Progenitor cell of endocrine pancreas (in vitro differentiated cells): ENCODE measurements at regions not wholly inside any gene's neighbourhood (a gene's known extent, or its start where the extent isn't known, plus 50 kb on each side); places are given as distances from the start of the nearest gene placed in this dataset.

Experiments
- DNase-seq: peaks from one replicate; pipeline ENCODE4 v3.0.0; 2021; ENCODE audit warnings: low spot score; ENCODE audit not compliant: unreplicated experiment
- H3K27ac Mint-ChIP-seq: 2 replicates; pipeline ENCODE4 v1.8.0; 2021; ENCODE audit warnings: mild to moderate bottlenecking, moderate library complexity, mixed read lengths
- H3K27me3 Mint-ChIP-seq: 2 replicates; pipeline ENCODE4 v1.8.0; 2021; ENCODE audit warnings: mixed read lengths
- H3K36me3 Mint-ChIP-seq: 2 replicates; pipeline ENCODE4 v1.8.0; 2022; ENCODE audit warnings: mixed read lengths; ENCODE audit not compliant: insufficient read depth
- H3K4me1 Mint-ChIP-seq: 2 replicates; pipeline ENCODE4 v1.8.0; 2021; ENCODE audit warnings: low read depth, mixed read lengths
- H3K4me3 Mint-ChIP-seq: 2 replicates; pipeline ENCODE4 v1.8.0; 2021; ENCODE audit warnings: low read depth, mild to moderate bottlenecking, moderate library complexity, mixed read lengths
- H3K9me3 Mint-ChIP-seq: 2 replicates; pipeline ENCODE4 v1.8.0; 2021; ENCODE audit warnings: low read depth, mixed read lengths
- CTCF ChIP-seq: fragments of 200-600 bp; sonication (generic); IDR thresholded peaks from one replicate; pipeline ENCODE4 v1.5.0; 2021; ENCODE audit warnings: antibody characterized with exemption, mild to moderate bottlenecking; ENCODE audit not compliant: unreplicated experiment

DNA sequence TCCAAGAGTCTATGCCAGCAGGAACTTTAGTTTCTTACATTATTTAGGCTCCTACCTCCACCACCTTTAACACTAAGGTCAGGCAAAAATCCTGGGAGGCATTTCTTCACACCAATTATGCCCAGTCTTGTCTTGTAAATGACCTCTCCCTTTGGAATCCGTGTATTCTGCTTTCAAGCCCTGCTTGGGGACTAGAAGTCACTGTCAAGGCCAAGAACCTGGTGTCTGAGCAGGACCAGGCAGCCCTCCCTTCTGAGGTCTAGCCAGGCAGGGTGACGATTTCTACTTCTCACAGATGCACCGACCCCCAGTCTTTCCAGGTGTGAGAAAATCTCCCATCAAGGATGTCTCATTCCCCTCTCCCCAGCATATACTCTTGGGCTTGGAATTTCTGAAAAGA, 82.7 kb upstream of the C1QTNF7 start:
- H3K4me1 Mint-ChIP-seq, result peaks cover 5% of the 10 kb centered on the region
- H3K4me3 Mint-ChIP-seq, result no peak overlapping the region
- peaks cover 6% of the 10 kb centered on the region for H3K27me3 Mint-ChIP-seq
- no peak for TF ChIP-seq CTCF
- DNase-seq, result no peak
- no peaks in the 10 kb centered on the region for H3K36me3 Mint-ChIP-seq
- no peak overlapping the region for H3K27ac Mint-ChIP-seq
- no peaks in the 10 kb centered on the region for H3K9me3 Mint-ChIP-seq

GRCh38 chr4:15348236-15348635, 79.6 kb upstream of the C1QTNF7 start:
- peaks cover 5% of the 10 kb centered on the region for H3K4me1 Mint-ChIP-seq
- DNase-seq, result no peak
- H3K4me3 Mint-ChIP-seq, result no peak overlapping the region
- no peaks in the 10 kb centered on the region for H3K9me3 Mint-ChIP-seq
- peaks cover 15% of the 10 kb centered on the region for H3K27me3 Mint-ChIP-seq
- H3K27ac Mint-ChIP-seq, result no peak overlapping the region
- H3K36me3 Mint-ChIP-seq, result no peaks in the 10 kb centered on the region
- TF ChIP-seq CTCF, result no peak

DNA sequence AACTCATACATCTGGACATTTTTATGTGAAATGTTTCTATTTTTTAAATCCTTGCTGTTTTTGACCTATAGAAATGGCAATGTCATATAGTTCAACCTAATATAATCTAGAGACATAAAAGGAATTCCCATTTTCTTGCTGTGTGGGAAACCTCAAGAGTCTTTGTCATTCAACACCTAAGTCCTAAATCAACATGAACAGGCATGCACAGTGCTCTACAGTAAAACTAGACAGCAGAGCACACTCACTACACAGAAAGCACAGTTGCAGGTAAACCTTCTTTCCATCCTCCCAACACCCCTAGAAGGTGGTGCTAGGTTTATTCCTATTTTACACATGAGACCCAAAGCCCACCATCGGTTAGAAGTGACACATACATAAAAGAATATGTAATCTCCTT, 79.1 kb upstream of the C1QTNF7 start:
- peaks cover 5% of the 10 kb centered on the region for H3K4me1 Mint-ChIP-seq
- H3K9me3 Mint-ChIP-seq, result no peaks in the 10 kb centered on the region
- no peak for TF ChIP-seq CTCF
- DNase-seq, result no peak
- H3K27me3 Mint-ChIP-seq, result peaks cover 15% of the 10 kb centered on the region
- no peaks in the 10 kb centered on the region for H3K36me3 Mint-ChIP-seq
- H3K4me3 Mint-ChIP-seq, result no peak overlapping the region
- H3K27ac Mint-ChIP-seq, result no peak overlapping the region

DNA sequence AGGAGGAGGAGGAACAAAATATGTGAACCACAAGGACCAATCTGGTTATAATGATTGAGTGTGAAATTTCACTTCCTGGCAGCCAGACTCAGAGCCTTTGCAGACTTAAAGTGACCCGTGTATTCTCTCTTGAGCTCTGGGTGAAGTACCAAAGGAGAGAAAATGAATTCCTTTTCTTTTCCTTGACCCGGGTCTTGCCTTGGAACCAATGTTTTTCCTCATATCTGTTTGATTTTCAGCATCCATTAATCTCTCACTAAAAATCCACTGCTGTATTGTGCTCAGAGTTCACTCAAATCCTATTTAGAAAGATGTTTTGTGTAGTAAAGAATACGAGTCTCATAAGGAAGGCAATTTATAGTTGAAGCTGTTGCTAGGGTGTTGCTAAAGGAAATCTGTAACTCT, 78.3 kb upstream of the C1QTNF7 start:
- peaks cover 5% of the 10 kb centered on the region for H3K4me1 Mint-ChIP-seq
- no peak overlapping the region for H3K4me3 Mint-ChIP-seq
- no peaks in the 10 kb centered on the region for H3K9me3 Mint-ChIP-seq
- no peak overlapping the region for H3K27ac Mint-ChIP-seq
- H3K36me3 Mint-ChIP-seq, result no peaks in the 10 kb centered on the region
- DNase-seq, result no peak
- no peak for TF ChIP-seq CTCF
- H3K27me3 Mint-ChIP-seq, result peaks cover 15% of the 10 kb centered on the region

DNA sequence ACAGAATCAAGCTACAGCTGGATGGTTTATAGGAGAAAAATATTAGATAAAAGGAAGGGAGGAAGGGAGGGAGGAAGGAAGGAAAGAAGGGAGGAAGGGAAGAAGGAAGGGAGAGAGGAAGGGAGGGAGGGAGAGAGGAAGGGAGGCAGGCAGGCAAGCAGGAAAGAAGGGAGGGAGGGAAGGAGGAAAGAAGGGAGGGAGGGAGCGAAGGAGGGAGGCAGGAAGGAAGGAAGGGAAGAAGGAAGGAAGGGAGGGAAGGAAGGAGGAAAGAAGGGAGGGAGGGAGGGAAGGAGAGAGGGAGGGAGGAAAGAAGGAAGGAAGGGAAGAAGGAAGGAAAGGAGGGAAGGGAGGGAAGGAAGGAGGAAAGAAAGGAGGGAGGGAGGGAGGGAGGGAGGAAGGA, 77.9 kb upstream of the C1QTNF7 start:
- Mint-ChIP-seq H3K27ac (no peak overlapping the region), H3K27me3 (peaks cover 15% of the 10 kb centered on the region), H3K4me1 (peaks cover 5% of the 10 kb centered on the region), H3K4me3 (no peak overlapping the region), H3K36me3 (no peaks in the 10 kb centered on the region), H3K9me3 (no peaks in the 10 kb centered on the region)
- TF ChIP-seq CTCF, result no peak
- DNase-seq, result no peak
